HepG2 (cell line): ENCODE measurements at regions not wholly inside any gene's neighbourhood (a gene's known extent, or its start where the extent isn't known, plus 50 kb on each side); places are given as distances from the start of the nearest gene placed in this dataset.

Source experiments
- ESRRA ChIP-seq: sonication (generic); formaldehyde crosslinking; IDR thresholded peaks from 2 replicates; pipeline ENCODE4 v1.5.1; 2020; ENCODE audit warnings: mild to moderate bottlenecking, low read depth, missing genetic modification reagents
- ZFP82 ChIP-seq: sonication (generic); formaldehyde crosslinking; IDR thresholded peaks from 2 replicates; pipeline ENCODE4 v1.5.1; 2020; ENCODE audit warnings: mild to moderate bottlenecking, missing genetic modification reagents, borderline replicate concordance
- ZNF354B ChIP-seq: sonication (generic); formaldehyde crosslinking; IDR thresholded peaks from 2 replicates; pipeline ENCODE4 v1.8.0; 2022; ENCODE audit warnings: mild to moderate bottlenecking, missing genetic modification reagents
- TF ChIP-seq, protein P1 (sequence below): sonication (generic); formaldehyde crosslinking; IDR thresholded peaks from 2 replicates; pipeline ENCODE4 v1.5.0; 2020; ENCODE audit warnings: mild to moderate bottlenecking, missing genetic modification reagents
- TF ChIP-seq, protein P2 (sequence below): IDR thresholded peaks from 2 replicates; pipeline ENCODE4 v1.6.1; 2012; ENCODE audit warnings: inconsistent platforms
- TF ChIP-seq, protein P3 (sequence below): sonication (generic); formaldehyde crosslinking; IDR thresholded peaks from 2 replicates; pipeline ENCODE4 v1.4.0; 2020; ENCODE audit warnings: mild to moderate bottlenecking, missing genetic modification reagents, borderline replicate concordance
- TF ChIP-seq, protein P4 (sequence below): sonication (generic); formaldehyde crosslinking; IDR thresholded peaks from 2 replicates; pipeline ENCODE4 v1.9.0; 2021; ENCODE audit warnings: missing genetic modification reagents, borderline replicate concordance

DNA sequence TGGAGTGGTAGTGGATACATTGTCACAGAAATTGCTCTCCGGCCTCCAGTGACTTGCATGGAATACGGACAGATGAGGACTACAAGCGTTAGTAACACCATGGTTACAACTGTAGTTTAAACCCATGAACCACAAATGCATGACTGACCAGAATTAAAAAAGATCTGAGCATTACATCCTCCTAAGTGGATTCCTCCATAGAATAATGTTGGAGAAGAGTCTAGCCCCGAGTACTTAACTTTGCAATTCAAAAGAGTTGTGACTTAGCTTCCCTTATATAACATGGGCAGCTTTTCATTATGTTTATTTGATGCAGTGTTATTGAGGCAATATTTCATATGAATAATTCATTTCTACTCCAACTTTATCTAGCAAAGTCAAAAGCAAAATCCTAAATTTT, 457.2 kb upstream of the TMPO start:
- TF ChIP-seq, protein P1, sequence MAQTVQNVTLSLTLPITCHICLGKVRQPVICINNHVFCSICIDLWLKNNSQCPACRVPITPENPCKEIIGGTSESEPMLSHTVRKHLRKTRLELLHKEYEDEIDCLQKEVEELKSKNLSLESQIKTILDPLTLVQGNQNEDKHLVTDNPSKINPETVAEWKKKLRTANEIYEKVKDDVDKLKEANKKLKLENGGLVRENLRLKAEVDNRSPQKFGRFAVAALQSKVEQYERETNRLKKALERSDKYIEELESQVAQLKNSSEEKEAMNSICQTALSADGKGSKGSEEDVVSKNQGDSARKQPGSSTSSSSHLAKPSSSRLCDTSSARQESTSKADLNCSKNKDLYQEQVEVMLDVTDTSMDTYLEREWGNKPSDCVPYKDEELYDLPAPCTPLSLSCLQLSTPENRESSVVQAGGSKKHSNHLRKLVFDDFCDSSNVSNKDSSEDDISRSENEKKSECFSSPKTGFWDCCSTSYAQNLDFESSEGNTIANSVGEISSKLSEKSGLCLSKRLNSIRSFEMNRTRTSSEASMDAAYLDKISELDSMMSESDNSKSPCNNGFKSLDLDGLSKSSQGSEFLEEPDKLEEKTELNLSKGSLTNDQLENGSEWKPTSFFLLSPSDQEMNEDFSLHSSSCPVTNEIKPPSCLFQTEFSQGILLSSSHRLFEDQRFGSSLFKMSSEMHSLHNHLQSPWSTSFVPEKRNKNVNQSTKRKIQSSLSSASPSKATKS (CRISPR knock-in tag): no peak
- TF ChIP-seq ZNF354B (CRISPR knock-in tag): no peak
- TF ChIP-seq, protein P2, sequence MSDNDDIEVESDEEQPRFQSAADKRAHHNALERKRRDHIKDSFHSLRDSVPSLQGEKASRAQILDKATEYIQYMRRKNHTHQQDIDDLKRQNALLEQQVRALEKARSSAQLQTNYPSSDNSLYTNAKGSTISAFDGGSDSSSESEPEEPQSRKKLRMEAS: no peak
- no peak for TF ChIP-seq ESRRA (CRISPR knock-in tag)
- TF ChIP-seq, protein P3, sequence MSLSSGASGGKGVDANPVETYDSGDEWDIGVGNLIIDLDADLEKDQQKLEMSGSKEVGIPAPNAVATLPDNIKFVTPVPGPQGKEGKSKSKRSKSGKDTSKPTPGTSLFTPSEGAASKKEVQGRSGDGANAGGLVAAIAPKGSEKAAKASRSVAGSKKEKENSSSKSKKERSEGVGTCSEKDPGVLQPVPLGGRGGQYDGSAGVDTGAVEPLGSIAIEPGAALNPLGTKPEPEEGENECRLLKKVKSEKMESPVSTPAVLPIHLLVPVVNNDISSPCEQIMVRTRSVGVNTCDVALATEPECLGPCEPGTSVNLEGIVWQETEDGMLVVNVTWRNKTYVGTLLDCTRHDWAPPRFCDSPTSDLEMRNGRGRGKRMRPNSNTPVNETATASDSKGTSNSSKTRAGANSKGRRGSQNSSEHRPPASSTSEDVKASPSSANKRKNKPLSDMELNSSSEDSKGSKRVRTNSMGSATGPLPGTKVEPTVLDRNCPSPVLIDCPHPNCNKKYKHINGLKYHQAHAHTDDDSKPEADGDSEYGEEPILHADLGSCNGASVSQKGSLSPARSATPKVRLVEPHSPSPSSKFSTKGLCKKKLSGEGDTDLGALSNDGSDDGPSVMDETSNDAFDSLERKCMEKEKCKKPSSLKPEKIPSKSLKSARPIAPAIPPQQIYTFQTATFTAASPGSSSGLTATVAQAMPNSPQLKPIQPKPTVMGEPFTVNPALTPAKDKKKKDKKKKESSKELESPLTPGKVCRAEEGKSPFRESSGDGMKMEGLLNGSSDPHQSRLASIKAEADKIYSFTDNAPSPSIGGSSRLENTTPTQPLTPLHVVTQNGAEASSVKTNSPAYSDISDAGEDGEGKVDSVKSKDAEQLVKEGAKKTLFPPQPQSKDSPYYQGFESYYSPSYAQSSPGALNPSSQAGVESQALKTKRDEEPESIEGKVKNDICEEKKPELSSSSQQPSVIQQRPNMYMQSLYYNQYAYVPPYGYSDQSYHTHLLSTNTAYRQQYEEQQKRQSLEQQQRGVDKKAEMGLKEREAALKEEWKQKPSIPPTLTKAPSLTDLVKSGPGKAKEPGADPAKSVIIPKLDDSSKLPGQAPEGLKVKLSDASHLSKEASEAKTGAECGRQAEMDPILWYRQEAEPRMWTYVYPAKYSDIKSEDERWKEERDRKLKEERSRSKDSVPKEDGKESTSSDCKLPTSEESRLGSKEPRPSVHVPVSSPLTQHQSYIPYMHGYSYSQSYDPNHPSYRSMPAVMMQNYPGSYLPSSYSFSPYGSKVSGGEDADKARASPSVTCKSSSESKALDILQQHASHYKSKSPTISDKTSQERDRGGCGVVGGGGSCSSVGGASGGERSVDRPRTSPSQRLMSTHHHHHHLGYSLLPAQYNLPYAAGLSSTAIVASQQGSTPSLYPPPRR (CRISPR knock-in tag): no peak
- TF ChIP-seq, protein P4, sequence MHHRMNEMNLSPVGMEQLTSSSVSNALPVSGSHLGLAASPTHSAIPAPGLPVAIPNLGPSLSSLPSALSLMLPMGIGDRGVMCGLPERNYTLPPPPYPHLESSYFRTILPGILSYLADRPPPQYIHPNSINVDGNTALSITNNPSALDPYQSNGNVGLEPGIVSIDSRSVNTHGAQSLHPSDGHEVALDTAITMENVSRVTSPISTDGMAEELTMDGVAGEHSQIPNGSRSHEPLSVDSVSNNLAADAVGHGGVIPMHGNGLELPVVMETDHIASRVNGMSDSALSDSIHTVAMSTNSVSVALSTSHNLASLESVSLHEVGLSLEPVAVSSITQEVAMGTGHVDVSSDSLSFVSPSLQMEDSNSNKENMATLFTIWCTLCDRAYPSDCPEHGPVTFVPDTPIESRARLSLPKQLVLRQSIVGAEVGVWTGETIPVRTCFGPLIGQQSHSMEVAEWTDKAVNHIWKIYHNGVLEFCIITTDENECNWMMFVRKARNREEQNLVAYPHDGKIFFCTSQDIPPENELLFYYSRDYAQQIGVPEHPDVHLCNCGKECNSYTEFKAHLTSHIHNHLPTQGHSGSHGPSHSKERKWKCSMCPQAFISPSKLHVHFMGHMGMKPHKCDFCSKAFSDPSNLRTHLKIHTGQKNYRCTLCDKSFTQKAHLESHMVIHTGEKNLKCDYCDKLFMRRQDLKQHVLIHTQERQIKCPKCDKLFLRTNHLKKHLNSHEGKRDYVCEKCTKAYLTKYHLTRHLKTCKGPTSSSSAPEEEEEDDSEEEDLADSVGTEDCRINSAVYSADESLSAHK: no peak
- TF ChIP-seq ZFP82 (CRISPR knock-in tag): no peak
